HG03342 (cell line): ENCODE measurements at regions not wholly inside any gene's neighbourhood (a gene's known extent, or its start where the extent isn't known, plus 50 kb on each side); places are given as distances from the start of the nearest gene placed in this dataset.
"Not testable (repeated sequence)": the region's sequence is repeated elsewhere in the genome, so short reads cannot be mapped to it uniquely, and the experiment has no call there.

ENCODE experiments used
- ATAC-seq: cut with Tn5 transposase; IDR thresholded peaks from one replicate; pipeline ENCODE4 v1.9.1; 2021; ENCODE audit warnings: mild to moderate bottlenecking, moderate library complexity; ENCODE audit not compliant: unreplicated experiment

DNA sequence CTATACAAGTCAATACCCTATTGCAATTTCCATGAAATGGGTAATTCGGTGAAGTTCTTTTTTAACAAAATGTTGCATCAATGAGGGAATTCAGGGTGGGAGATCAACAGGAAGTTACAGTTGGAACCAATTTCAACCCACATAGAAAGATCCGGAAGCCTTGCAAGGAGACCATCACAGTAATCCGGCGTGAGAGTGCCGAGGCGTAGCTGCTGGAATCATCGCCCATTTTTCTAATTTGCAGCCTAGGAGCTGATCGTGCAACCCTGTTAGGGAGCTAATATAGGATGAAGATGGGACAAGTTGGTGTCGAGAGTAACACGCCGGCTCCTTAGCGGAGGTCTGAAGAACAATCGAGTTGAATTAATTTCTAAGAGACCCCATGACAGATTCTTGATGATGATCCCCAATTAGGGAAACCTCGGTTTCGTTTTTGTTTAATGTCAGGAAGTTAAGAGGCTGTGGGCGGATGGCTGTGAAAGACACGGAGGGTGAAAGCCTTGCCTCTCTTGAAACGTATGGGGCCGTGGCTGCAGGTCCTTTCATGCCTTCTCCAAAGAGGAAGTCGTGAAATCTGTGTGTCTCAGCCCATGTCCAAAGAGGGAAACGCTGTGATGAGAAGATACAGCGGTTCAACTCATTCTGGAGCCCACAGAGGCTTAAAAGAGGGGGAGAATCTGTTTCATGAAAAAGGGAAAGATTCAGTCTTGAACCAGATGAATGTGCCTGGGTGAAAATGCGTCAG lies 51.2 kb upstream of the CARD11 start:
- no peak for ATAC-seq

DNA sequence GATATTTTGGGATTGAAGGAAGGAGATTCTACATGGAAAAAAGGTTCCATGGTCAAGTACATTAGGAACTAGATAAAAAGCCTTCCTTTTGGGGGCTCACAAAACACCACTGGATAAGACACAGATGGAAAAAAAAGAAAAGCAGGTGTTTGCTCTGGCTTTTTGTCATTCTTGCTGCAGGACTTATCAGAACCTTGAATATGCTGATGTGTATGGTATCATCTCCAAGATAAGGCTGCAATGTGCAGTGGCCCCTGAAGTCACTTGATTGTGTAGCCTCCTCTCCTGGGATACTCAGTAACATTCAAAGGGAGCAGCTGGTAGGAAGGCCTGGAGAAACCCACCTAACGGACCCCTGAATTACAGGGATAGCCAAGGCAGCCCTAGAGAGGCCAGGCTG lies 54.1 kb upstream of the CARD11 start:
- ATAC-seq, result no peak

DNA sequence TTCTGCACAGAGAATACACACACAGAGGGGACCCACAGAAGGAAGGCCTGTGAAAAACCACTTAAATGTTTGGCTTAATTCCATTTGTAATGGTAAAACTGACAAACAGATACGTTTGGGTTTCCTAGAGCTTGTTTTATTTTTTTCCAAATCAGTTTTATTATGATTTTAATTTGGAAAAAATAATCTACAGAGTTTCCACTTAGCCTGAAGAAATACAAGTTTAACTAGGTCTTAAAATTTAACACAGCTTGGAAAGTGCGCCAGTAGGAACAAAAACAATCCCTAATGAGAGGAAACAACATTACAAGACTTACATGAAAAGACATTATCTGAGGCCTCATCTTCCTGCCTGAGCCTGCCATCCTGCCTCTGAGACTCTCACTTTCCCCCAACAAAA lies 58.5 kb upstream of the CARD11 start:
- no peak for ATAC-seq

DNA sequence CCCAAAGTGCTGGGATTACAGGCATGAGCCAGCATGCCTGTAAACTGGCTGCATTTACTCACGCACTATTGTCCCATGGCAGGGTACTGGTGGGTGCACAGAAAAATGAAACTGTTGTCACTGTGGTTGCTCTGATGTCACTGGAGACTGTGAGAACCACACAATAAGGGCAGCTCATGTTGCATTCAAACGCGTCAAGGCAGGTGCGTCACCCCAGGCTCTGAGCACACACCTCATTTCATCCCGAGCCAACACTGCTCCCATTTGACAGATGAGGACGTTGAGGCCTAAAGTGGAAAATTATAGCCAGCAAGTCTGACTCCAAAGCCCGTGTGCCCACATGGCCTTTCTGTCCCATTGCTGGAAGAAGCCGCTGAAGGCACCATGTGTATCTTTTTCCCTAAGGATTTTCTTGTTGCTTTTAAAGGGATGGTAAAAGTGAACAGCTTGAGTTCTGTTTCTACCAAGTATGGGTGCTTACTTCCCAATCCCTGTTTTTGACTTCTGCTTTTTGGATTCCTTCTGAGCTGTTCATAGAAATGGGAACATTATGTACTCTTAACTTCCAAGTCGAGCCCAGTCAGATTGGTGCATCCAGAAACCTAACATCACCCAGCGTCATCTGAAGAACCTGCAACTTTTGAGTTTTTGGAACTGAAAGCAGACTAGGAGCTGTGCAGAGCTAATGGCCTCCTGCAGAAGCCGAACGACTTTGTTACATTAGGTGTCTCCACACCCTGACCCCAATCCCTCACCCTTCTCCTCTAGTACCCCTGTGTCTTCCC lies 60.1 kb upstream of the CARD11 start:
- no peak for ATAC-seq

DNA sequence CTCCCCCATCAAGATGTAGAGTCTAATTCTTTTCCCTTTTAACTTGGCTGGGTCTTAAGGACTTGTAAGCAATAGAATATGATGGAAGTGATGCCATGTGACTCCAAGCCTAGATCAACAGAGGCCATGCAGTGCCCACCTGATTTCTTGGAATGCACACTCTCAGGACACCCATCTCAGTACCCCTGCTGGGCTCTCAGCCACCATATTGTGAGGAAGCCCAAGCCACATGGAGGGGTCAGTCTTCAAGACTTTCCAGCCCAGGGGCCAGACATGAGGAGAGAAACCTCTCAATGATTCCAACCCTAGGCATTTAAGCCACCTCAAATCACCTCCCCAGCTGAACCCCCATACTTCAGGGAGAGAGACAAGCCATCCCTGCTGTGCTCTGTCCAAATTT lies 62.2 kb upstream of the CARD11 start:
- no peak for ATAC-seq

DNA sequence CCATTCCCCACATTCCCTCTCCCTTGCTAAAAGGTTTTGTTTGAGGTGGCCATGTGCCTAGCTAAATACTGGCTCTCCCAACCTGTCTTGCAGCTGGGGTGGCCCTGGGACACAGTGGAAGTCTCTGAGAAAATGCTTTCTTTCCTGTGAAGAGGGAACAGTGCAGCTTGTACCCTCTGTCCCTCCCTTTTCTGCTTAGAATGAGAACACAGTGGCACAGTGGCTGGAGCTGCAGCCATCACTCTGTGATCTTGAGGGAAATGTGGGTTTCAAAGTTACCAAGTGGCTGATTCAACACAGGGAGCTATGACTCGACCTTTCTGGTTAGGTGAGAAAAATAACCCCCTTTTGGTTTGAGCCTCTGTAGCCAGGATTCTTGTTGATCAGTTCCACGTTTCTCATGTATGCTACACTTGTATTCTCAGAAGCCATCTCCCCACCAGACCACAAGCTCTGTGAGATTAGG lies 62.7 kb upstream of the CARD11 start:
- no peak for ATAC-seq

DNA sequence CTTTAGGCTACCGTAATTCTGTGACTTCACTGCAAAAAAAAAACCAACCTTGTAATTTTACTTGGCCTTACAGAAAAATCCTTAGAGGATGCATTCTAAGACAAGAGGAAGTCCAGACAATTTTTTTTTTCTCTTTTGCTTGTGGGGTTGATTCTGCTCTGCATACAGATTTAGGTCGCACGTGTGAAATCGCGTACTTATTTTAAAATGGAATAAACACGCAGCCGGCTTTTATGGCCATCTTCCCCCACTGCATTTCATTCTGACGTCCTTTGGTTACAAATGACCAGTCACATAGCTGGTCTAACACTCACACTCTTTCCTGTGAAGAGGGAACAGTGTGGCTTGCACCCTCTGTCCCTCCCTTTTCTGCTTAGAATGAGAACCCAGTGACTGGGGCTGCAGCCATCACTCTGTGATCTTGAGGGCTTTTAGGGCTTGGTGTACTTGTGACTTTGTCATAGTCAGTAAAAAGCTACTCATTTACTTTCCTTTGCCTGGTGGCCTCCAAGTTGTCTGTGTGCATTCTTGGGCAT lies 63.6 kb upstream of the CARD11 start:
- ATAC-seq, result no peak

DNA sequence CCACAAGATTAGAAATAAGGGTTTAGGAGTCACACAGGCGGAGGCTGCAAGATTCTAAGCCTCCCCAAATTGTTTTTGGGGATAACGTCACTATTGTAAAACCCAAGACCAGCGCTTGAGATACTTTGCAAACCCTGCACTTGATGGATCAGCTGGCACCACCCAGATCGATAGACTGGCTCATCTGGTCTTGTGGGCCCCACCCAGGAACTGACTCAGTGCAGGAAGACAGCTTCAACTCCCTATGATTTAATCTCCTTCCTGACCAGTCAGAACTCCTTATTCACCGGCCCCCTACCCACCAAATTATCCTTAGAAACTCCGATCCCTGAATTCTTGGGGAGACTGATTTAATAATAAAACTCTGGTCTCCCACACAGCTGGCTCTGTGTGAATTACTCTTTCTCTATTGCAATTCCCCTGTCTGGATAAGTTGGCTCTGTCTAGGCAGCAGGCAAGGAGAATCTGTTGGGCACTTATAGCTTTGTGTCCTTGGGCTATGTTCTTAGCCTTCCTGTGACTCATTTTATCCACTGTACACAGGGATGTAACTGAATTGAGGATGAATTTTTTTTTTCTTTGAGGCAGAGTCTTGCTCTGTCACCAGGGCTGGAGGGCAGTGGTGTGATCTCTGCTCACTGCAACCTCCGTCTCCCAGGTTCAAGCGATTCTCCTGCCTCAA lies 64.4 kb upstream of the CARD11 start:
- no peak for ATAC-seq

DNA sequence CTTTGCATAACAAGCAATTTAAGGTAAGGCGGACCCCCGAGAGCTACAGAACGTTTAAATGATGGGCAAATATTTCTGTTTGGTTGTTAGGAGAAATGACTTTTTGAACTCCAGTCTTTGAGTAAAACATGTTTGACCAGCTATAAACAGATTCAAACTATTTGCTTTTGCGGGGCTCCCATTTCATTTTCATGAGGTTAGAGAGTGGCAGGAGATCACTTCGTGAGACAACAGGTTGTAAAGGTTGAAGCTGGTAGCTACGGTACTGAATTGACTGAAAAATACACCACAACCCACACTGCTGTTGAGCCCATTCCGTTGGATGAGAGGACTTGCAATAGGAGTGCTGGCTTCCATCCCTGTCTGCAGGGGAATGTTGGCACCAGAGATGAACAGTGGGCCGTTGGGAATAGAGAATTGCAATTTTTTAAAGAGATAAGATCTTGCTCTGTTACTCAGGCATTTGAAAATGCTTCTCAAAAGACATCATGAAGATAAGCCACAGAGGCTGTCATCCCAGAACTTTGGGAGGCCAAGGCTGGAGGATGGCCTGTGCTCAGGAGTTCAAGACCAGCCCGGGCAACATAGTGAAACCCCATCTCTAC lies 65.7 kb upstream of the CARD11 start:
- ATAC-seq, result no peak

DNA sequence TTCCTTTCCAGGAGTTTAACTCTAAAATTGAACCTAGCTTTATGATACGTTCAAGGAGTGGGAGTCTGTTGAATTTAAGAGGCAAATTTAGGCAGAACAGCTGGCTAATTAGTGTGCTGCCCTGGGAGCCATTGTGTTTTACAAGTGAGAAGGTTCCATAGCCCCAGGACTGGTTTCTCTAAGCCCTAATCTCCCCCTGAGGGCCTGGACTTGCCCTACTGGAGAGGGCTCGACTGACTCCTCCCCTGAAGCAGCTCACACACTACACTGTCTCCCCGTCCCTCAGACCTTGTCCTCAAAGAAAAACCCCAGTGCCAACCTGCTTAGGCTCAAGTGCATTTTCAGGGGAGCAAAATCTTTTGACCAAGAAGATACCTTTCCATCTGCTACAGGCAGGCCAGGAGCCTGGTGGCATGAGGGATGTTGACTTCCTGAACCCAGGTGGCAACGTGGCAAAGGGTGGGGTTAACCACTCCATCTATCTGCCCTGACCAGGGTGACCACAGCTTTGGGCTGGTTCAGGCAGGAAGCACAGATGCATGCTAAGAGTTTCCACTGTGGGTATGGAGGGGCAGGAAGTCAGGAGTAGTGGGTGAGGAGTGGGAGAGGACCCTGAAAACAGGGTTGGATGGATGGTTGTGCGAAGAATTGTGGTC lies 68.9 kb upstream of the CARD11 start:
- ATAC-seq, result no peak

DNA sequence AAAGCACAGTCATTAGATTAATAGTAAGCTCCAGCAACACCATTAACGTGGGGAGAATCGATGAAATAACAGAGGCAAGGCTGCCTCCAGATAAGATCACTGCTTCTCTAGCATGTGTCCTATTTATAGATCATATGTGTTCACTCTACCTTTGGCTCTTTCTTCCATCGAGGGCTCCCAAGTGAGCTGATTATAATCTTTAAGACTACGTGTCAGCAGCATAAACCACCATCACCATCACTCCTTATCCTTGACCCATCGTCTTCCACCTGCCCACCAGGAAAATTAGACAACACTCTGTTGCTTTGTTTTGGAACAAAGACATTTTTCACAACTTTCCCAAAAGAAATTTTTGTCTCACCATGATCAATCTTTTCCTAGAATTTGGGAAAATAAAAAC lies 71.2 kb upstream of the CARD11 start:
- no peak for ATAC-seq

DNA sequence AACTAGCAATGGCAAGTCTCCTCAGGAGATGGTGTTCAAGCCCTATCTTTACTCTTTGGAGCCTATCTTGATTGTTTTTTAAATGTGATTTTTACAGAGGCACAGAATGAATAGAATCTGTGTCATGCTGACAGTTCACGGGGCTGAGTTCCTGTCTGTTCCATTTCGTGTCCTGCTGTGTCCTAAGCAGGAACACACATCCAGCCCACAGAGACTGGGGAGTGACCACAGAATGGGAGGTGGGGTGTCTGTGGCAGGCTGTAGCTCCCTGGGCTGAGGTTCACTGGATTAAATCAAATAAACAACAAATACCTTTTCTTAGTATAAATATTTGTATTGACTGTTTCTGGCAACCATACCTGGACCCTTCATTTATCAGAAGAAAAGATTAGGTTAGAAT lies 73.4 kb upstream of the CARD11 start:
- ATAC-seq, result no peak

DNA sequence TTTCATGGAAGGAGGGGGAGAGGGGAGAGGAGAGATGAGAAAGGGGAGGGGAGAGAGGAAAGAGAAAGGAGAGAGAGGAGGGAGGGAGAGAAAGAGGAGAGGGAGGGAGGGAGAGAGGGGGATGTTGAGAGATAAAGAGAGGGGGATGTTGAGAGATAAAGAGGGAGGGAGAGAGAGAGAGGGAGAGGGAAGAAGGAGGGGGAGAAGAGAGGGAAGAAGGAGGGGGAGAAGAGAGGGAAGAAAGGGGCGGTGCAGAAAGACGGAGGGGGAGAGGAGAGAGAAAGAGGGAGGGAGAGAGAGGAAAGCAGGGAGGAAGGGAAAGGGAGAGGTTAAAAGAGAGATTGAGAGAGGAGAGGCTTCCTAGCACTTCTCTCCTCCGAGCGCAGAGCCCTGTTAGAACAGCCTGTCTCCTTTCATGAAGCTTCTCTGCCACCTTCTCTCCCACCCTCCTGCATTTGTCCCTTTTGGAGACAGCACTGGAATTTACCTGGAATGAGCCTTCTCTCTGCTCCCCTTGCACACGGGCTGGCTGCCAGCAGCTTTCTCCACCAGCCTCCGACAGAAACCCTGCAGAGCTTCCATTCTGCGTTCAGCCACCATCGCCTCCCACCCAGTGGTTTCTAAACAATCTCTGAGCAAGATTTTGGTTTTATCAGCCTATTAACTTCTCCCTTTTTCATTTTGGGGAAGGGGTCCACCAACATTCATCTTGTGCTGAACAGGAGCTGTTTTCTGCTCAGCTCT lies 74.0 kb upstream of the CARD11 start:
- ATAC-seq, result no peak

DNA sequence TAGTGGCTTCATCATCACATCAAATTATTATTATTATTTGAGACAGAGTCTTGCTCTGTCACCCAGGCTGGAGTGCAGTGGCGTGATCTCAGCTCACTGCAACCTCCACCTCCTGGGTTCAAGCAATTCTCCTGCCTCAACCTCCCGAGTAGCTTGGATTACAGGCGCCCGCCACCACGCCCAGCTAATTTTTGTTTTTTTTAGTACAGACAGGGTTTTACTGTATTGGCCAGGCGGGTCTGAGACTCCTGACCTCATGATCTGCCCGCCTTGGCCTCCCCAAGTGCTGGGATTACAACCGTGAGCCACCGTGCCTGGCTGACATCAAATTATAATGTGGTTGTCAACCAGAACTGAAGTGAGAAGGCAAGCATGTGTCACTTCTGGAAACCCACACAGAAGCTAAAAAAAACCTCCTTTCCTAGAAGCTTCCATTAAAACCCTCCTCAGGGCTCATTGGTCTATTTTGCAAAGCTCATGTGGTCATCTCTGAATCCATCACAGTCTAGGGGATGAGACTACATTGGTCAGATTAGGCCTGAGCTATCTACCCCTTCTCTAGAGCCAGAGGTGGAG lies 75.8 kb upstream of the CARD11 start:
- ATAC-seq, result not testable (repeated sequence)

DNA sequence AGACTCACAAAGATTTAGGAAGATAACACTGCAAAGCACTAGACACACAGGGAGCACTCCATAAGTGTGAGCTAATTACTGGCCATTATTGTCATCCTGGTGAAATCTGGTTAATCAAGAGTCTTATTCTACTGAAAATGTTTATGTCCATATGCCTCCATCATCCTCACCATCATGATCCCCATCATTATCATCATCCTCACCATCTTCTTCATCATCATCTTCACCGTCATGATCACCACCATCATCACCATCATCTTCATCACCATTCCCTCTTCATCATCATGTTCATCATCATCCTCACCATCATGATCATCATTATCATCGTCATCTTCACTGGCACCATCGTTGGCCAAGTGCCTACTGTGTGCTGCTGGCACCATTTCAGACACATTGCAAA lies 76.3 kb upstream of the CARD11 start:
- ATAC-seq, result no peak

DNA sequence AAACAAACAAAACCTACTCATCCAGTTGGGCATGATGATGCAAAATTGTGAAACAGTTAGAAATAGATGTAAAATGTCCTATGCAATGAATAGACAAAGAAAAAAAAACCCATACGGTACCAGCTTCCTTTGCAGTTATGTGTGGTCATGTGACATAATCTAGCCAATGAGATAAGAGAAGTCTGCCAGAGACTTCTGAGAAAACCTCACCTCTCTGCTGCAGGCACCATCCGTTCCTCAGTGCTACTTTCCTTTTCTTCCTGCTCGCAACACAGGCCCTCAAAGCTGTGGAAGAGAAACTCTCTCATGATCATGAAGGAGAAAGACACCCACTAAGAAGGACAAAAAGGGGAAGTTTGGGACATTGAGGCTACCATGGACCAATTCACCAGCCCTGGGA lies 76.8 kb upstream of the CARD11 start:
- no peak for ATAC-seq

DNA sequence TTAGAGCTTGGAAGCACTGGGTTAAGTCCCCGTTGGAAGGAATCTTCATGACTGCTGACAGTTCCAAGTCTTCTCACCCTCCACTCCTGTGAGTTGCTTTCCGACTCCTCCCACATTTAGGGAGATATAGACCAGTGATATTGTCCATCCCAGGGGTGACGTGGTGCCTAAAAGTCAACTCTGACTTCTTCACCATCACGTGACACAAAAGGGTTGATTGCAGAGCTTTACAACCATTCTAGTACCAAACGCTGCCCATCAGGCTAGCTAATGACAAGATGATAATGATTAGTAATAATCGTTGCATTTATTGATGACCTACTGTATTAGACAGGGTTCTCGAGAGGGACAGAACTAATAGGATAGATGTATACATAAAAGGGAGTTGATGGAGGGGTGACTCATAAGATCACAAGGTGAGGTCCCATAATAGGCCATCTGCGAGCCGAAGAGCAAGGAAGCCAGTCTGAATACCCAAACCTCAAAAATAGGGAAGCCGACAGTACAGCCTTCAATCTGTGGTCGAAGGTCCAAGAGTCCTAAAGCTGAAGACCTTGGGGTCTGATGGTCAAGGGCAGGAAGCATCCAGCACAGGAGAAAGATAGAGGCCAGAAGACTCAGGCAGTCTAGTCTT lies 85.3 kb upstream of the CARD11 start:
- no peak for ATAC-seq

DNA sequence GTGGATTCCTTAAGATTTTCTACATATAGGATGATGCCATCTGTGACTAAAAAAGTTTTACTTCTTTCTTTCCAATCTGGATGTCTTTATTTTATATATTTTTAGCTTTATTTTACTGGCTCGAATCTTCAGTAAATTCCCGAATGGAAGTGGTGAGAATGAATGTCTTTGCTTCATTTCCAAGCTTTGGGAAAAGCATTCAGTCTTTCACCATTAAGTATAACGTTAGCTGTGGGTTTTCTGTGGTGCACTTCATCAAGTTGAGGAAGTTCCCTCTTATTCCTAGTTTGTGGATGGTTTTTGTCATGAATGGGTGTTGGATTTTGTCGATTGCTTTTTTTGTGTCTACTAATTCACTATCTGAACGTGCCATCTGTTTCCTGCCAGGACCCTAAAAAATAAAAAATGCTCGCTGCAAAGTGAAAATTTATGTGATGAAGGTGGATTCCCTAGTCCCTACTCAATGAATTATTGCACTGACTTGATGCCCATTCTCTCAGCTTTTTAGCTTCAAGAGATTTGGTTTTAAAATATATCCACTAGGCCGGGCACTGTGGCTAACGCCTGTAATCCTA lies 90.2 kb upstream of the CARD11 start:
- no peak for ATAC-seq

DNA sequence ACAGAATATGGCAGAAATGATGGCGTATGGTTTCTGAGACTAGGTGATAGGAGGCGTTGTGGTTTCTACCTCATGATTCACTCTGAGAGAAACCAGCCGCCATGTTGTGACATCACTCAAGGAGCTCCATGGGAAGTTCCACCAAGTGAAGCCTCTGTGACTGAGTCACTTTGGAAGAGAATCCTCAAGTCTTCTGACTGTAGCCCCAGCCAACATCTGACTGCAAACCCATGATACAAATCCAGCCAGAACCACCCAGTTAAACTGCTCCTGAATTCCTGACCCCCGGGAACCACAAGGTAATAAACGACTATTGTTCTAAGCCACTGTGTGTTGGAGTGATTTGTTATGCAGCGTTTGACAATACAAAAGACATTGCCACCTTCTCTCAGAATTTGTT lies 91.1 kb upstream of the CARD11 start:
- no peak for ATAC-seq
